Tibial nerve (tissue), 4 donors: ENCODE measurements at regions not wholly inside any gene's neighbourhood (a gene's known extent, or its start where the extent isn't known, plus 50 kb on each side); places are given as distances from the start of the nearest gene placed in this dataset.

ENCODE experiments used
- CTCF ChIP-seq, 5 experiments: fragments of 200-600 bp in 3 of 5; fragments of 450-650 bp in 2 of 5; sonication (generic) in 3 of 5; IDR thresholded peaks; one replicate each; pipeline ENCODE4 v1.5.1; 2016 to 2019; ENCODE audit warnings: antibody characterized with exemption in 5 of 5, mild to moderate bottlenecking in 3 of 5, moderate library complexity in 2 of 5
- EP300 ChIP-seq, 2 donors: sonication (generic); formaldehyde crosslinking; IDR thresholded peaks; one replicate each; pipeline ENCODE4 v1.6.1; 2017; ENCODE audit warnings: antibody characterized with exemption in 2 of 2, mild to moderate bottlenecking in 1 of 2
- POLR2A ChIP-seq, 2 donors: fragments of 450-650 bp; IDR thresholded peaks; one replicate each; pipeline ENCODE4 v1.6.1; 2017; ENCODE audit warnings: antibody characterized with exemption in 2 of 2, mild to moderate bottlenecking in 2 of 2, moderate library complexity in 2 of 2

GRCh38 chr5:103461243-103461642 lies 101.3 kb downstream of the NUDT12 start:
- TF ChIP-seq CTCF (IDR thresholded peaks at IDR 0.05), result no peak
- no peak for TF ChIP-seq EP300 (IDR thresholded peaks at IDR 0.05)
- TF ChIP-seq POLR2A (IDR thresholded peaks at IDR 0.05), result no peak
